T-cell (primary cell): ENCODE measurements at regions not wholly inside any gene's neighbourhood (a gene's known extent, or its start where the extent isn't known, plus 50 kb on each side); places are given as distances from the start of the nearest gene placed in this dataset.

Source experiments
- ATAC-seq, 4 experiments: fragments of 200-7000 bp in 3 of 4; fragments of 150-1000 bp in 1 of 4; cut with Tn5 transposase; replicated peaks in 1 of 4; 1 replicate in 3 of 4; 2 replicates in 1 of 4; pipeline ENCODE4 v1.10.0; 2021; ENCODE audit warnings: moderate library complexity in 3 of 4, mild to moderate bottlenecking in 2 of 4, moderate number of reproducible peaks in 1 of 4
- CTCF ChIA-PET, 2 donors: fragments of 300-600 bp; sonication (Branson Sonifier 250); formaldehyde crosslinking; loops; one replicate each; lab custom pipeline; 2022; ENCODE audit warnings: antibody characterized with exemption in 2 of 2; lab: Charles Lee
- POLR2A ChIA-PET, 2 donors: fragments of 300-600 bp; sonication (Branson Sonifier 250); formaldehyde crosslinking; loops; one replicate each; lab custom pipeline; 2022; ENCODE audit warnings: antibody characterized with exemption in 2 of 2; lab: Charles Lee
- DNase-seq, 35 experiments: peaks; one replicate each; pipeline versions ENCODE4 v3.0.0 to v3.0.0-alpha.2; 2013 to 2023
- H3K27ac ChIP-seq: one replicate; pipeline ENCODE4 v1.5.1; 2013; ENCODE audit warnings: low read length
- H3K27me3 ChIP-seq, 2 experiments: replicated peaks in 1 of 2; 1 replicate in 1 of 2; 2 replicates in 1 of 2; pipeline versions ENCODE4 v1.6.1 to v1.7.0; 2013; ENCODE audit warnings: low read length in 1 of 2, mixed read lengths in 1 of 2; ENCODE audit not compliant: control insufficient read depth in 2 of 2, insufficient read depth in 2 of 2; ENCODE audit errors: extremely low read depth in 1 of 2
- H3K36me3 ChIP-seq, 2 donors: 1 replicate in 1 of 2; 2 replicates in 1 of 2; pipeline versions ENCODE4 v1.6.1 to v1.7.0; 2013; ENCODE audit warnings: low read length in 1 of 2; ENCODE audit not compliant: control insufficient read depth in 2 of 2, insufficient read depth in 1 of 2; ENCODE audit errors: extremely low read depth in 1 of 2
- H3K4me1 ChIP-seq, 2 experiments: 1 replicate in 1 of 2; 2 replicates in 1 of 2; pipeline versions ENCODE4 v1.6.1 to v1.7.0; 2013; ENCODE audit warnings: low read length in 2 of 2, mixed read lengths in 1 of 2; ENCODE audit not compliant: insufficient read depth in 2 of 2, control insufficient read depth in 1 of 2; ENCODE audit errors: extremely low read depth in 1 of 2
- H3K4me3 ChIP-seq, 2 donors: 1 replicate in 1 of 2; 2 replicates in 1 of 2; pipeline versions ENCODE4 v1.5.1 to v1.7.0; 2013; ENCODE audit warnings: mild to moderate bottlenecking in 2 of 2, low read length in 1 of 2, moderate library complexity in 1 of 2; ENCODE audit not compliant: control insufficient read depth in 1 of 2; ENCODE audit errors: extremely low read depth in 1 of 2
- H3K9me3 ChIP-seq: 2 replicates; pipeline ENCODE4 v1.7.0; 2013
- H3K27ac Mint-ChIP-seq, 2 donors: one replicate each; pipeline ENCODE4 v1.8.0; 2020 to 2021; ENCODE audit warnings: mild to moderate bottlenecking in 2 of 2, mixed read lengths in 2 of 2
- H3K27me3 Mint-ChIP-seq, 2 donors: one replicate each; pipeline ENCODE4 v1.8.0; 2021 to 2022; ENCODE audit warnings: mixed read lengths in 2 of 2
- H3K36me3 Mint-ChIP-seq: one replicate; pipeline ENCODE4 v1.8.0; 2021; ENCODE audit warnings: mixed read lengths
- H3K4me1 Mint-ChIP-seq, 3 donors: one replicate each; pipeline ENCODE4 v1.8.0; 2020 to 2022; ENCODE audit warnings: mixed read lengths in 3 of 3, mild to moderate bottlenecking in 1 of 3
- H3K4me3 Mint-ChIP-seq, 3 donors: one replicate each; pipeline ENCODE4 v1.8.0; 2020 to 2022; ENCODE audit warnings: mild to moderate bottlenecking in 3 of 3, mixed read lengths in 3 of 3, moderate library complexity in 3 of 3
- H3K9me3 Mint-ChIP-seq, 3 donors: one replicate each; pipeline ENCODE4 v1.8.0; 2020 to 2022; ENCODE audit warnings: mixed read lengths in 3 of 3
- WGBS: methylation state at CpG from one replicate; pipeline ENCODE4 v1.1.5; 2013; ENCODE audit warnings: missing lambda C conversion rate; ENCODE audit not compliant: insufficient coverage; 5-methylcytosine and 5-hydroxymethylcytosine counted together

DNA sequence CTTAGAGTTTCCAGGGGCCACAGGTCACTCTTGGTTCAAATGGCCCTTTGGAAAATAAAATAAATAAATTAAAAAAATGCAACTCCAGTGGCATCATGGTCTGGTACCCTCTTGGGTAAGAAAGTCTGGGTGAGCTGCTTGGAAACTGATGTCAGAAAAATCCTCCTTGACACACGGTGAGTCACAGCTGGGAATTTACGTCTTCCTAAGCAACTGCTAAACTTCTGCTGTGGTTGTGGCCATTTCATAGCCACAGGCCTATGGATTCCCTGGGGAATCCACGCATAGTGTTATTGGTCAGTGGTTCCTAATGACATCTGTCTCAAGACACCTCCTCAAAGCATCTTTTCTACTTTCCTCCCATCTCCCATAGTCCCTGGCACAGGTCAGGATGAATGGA, 220.8 kb downstream of the COG6 start:
- Histone ChIP-seq H3K4me1 (no peaks in the 10 kb centered on the region), H3K27ac (no peak overlapping the region), H3K9me3 (no peaks in the 10 kb centered on the region), H3K36me3 (no peaks in the 10 kb centered on the region), H3K27me3 (no peaks in the 10 kb centered on the region), H3K4me3 (no peak overlapping the region)
- WGBS = no CpG with 5 or more reads among the region's 3 CpGs
- H3K9me3 Mint-ChIP-seq = peaks cover 0 to 3% (median 3%) of the 10 kb centered on the region in 3 donors
- peaks cover 6 to 9% (median 7%) of the 10 kb centered on the region in 3 donors for H3K4me1 Mint-ChIP-seq
- ChIA-PET POLR2A (no interaction called here), CTCF (no interaction called here)
- DNase-seq = no peak
- H3K4me3 Mint-ChIP-seq = no peak overlapping the region
- H3K27me3 Mint-ChIP-seq = peaks cover 0 to 2% of the 10 kb centered on the region in 2 donors
- no peaks in the 10 kb centered on the region for H3K36me3 Mint-ChIP-seq
- no peak for ATAC-seq
- H3K27ac Mint-ChIP-seq = no peak overlapping the region

DNA sequence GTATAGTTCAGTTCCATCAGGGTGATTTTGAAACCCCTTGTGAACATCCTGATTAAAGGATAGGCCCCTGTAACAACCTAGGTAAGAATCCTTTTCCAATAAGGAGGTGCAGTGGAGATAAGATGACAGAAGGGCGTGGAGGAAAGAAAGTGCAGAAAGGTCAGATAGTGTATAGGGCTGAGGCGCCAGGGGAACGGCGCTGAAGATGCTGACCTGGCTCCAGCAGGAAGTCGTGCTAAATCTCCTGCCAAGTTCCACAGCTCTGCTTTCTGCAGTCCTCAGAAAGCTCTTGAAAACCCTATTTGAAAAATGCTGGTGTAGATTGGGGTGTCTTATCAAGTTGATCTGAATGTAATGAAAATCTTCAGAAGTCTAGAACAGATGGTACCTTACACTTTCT, 221.7 kb downstream of the COG6 start:
- Histone ChIP-seq H3K27ac (no peak overlapping the region), H3K27me3 (no peaks in the 10 kb centered on the region), H3K36me3 (no peaks in the 10 kb centered on the region), H3K4me1 (no peaks in the 10 kb centered on the region), H3K4me3 (no peak overlapping the region), H3K9me3 (no peaks in the 10 kb centered on the region)
- CTCF ChIA-PET = no interaction called here
- H3K9me3 Mint-ChIP-seq = peaks cover 0 to 10% (median 8%) of the 10 kb centered on the region in 3 donors
- POLR2A ChIA-PET = no interaction called here
- H3K27me3 Mint-ChIP-seq = peaks cover 0 to 4% of the 10 kb centered on the region in 2 donors
- ATAC-seq (no peak), DNase-seq (no peak)
- WGBS = 54% methylated on average over 4 of the region's 5 CpGs
- no peak overlapping the region for H3K27ac Mint-ChIP-seq
- no peaks in the 10 kb centered on the region for H3K36me3 Mint-ChIP-seq
- peaks cover 6 to 9% (median 7%) of the 10 kb centered on the region in 3 donors for H3K4me1 Mint-ChIP-seq
- H3K4me3 Mint-ChIP-seq = no peak overlapping the region

DNA sequence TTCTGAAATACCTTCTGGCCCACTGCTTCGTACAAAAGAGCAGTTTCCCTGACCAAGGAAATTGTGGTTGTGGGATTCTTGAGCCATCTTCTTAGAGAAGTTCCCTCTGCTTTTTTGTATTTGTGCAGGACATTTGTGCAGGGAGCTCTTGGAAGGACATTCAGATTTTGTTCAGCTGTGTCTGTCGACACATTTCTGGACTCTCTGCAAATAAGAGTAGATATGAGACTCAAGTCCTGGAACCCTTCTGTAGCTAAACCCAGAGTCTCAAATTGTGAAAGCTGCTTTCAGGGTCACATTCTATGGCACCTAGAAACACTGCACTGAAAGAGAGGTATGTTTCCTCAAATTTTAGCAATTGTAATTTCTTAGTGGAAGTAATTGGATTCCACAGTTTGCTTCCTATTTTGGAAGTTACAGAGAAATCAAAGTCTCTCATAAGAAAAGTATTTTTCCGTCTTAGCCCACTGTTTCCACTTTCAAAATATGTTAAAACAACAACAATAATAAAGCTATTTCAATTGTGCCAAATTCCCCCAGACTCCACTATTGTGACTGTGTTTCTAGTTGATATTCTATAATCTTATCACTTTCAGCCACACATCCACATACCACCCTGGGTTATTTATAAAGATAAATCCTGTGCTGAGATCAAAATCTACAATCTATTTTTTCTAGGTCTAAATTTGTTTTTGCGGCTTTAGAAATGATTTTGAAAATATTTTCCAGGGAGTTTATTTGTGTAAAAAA, 224.0 kb downstream of the COG6 start:
- peaks cover 6% of the 10 kb centered on the region for H3K36me3 Mint-ChIP-seq
- Histone ChIP-seq H3K4me1 (no peaks in the 10 kb centered on the region), H3K4me3 (no peak overlapping the region), H3K27ac (no peak overlapping the region), H3K36me3 (no peaks in the 10 kb centered on the region), H3K9me3 (peaks cover 4% of the 10 kb centered on the region), H3K27me3 (no peaks in the 10 kb centered on the region)
- no peak overlapping the region for H3K27ac Mint-ChIP-seq
- peaks cover 6 to 9% (median 7%) of the 10 kb centered on the region in 3 donors for H3K4me1 Mint-ChIP-seq
- DNase-seq (no peak), ATAC-seq (no peak)
- ChIA-PET POLR2A (no interaction called here), CTCF (no interaction called here)
- H3K27me3 Mint-ChIP-seq = peaks cover 0 to 4% of the 10 kb centered on the region in 2 donors
- no peak overlapping the region for H3K4me3 Mint-ChIP-seq
- WGBS = 79% methylated on average over 2 of the region's 4 CpGs
- peaks cover 15 to 27% (median 16%) of the 10 kb centered on the region in 3 donors for H3K9me3 Mint-ChIP-seq

- H3K4me1 ChIP-seq = no peaks in the 10 kb centered on the region
- peaks cover 0 to 4% of the 10 kb centered on the region in 2 donors for H3K27me3 Mint-ChIP-seq
- H3K27ac ChIP-seq = no peak overlapping the region
- peaks cover 19 to 37% (median 20%) of the 10 kb centered on the region in 3 donors for H3K9me3 Mint-ChIP-seq
- no peaks in the 10 kb centered on the region for H3K27me3 ChIP-seq
- DNase-seq = no peak
- no peak overlapping the region for H3K4me3 Mint-ChIP-seq
- ChIA-PET CTCF (no interaction called here), POLR2A (no interaction called here)
- no peak overlapping the region for H3K4me3 ChIP-seq
- no peaks in the 10 kb centered on the region for H3K36me3 ChIP-seq
- H3K4me1 Mint-ChIP-seq = peaks cover 6 to 9% (median 7%) of the 10 kb centered on the region in 3 donors
- H3K9me3 ChIP-seq = peaks cover 8% of the 10 kb centered on the region
- 91% methylated on average over 1 of the region's 2 CpGs for WGBS
- ATAC-seq = no peak
- peaks cover 6% of the 10 kb centered on the region for H3K36me3 Mint-ChIP-seq
- H3K27ac Mint-ChIP-seq = no peak overlapping the region
Measured at GRCh38 chr13:39881383-39881782, 225.9 kb downstream of the COG6 start.

DNA sequence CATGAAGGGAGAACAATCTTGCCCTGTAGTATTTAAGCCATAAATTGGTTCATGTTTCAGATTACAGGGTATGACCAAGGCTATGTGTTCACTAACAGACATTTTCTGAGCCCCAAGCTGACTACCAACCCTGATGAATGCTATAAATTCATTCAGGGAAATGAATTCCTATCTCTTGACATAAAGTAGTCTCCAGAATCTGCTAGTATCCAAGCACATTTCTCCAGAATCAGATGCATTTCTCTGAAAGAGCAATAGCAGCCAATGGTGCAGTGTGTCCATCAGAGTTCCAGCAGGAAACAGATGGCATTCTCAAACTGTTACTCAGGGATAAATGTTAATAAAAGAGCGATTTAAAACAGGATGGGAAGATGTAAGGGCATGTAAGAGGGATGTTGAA, 226.4 kb downstream of the COG6 start:
- Histone ChIP-seq H3K9me3 (peaks cover 8% of the 10 kb centered on the region), H3K4me3 (no peak overlapping the region), H3K36me3 (no peaks in the 10 kb centered on the region), H3K27ac (no peak overlapping the region), H3K4me1 (no peaks in the 10 kb centered on the region), H3K27me3 (no peaks in the 10 kb centered on the region)
- ChIA-PET POLR2A (no interaction called here), CTCF (no interaction called here)
- H3K36me3 Mint-ChIP-seq = peaks cover 6% of the 10 kb centered on the region
- ATAC-seq (no peak), DNase-seq (no peak)
- no peak overlapping the region for H3K27ac Mint-ChIP-seq
- peaks cover 0 to 4% of the 10 kb centered on the region in 2 donors for H3K27me3 Mint-ChIP-seq
- 75% methylated on average over 1 of the region's 1 CpG for WGBS
- peaks cover 19 to 37% (median 20%) of the 10 kb centered on the region in 3 donors for H3K9me3 Mint-ChIP-seq
- H3K4me3 Mint-ChIP-seq = no peak overlapping the region
- peaks cover 6 to 9% (median 7%) of the 10 kb centered on the region in 3 donors for H3K4me1 Mint-ChIP-seq

GRCh38 chr13:39884166-39884565, 228.7 kb downstream of the COG6 start:
- peaks cover 19 to 37% (median 20%) of the 10 kb centered on the region in 3 donors for H3K9me3 Mint-ChIP-seq
- H3K4me1 Mint-ChIP-seq = no peaks in the 10 kb centered on the region
- ATAC-seq (no peak), DNase-seq (no peak)
- Histone ChIP-seq H3K27ac (no peak overlapping the region), H3K36me3 (no peaks in the 10 kb centered on the region), H3K27me3 (no peaks in the 10 kb centered on the region), H3K9me3 (peaks cover 8% of the 10 kb centered on the region), H3K4me3 (no peak overlapping the region), H3K4me1 (no peaks in the 10 kb centered on the region)
- peaks cover 6% of the 10 kb centered on the region for H3K36me3 Mint-ChIP-seq
- no peak overlapping the region for H3K27ac Mint-ChIP-seq
- peaks cover 0 to 4% of the 10 kb centered on the region in 2 donors for H3K27me3 Mint-ChIP-seq
- H3K4me3 Mint-ChIP-seq = no peak overlapping the region
- POLR2A ChIA-PET = no interaction called here
- no CpG with 5 or more reads among the region's 1 CpG for WGBS
- CTCF ChIA-PET = interaction anchor here in 1 of 2 donors (1.3 kb wide), 1 partner anchor 14 kb away, joined by 4 read pairs; no protein-coding TSS in a partner anchor
